RPMI8226 (cell line): ENCODE measurements at regions not wholly inside any gene's neighbourhood (a gene's known extent, or its start where the extent isn't known, plus 50 kb on each side); places are given as distances from the start of the nearest gene placed in this dataset.
A peak's percentile ranks its signal among the peaks of the same experiment; 100 is the strongest.

Experiments used
- DNase-seq: peaks from one replicate; pipeline ENCODE4 v3.0.0-alpha.2; 2015

DNA sequence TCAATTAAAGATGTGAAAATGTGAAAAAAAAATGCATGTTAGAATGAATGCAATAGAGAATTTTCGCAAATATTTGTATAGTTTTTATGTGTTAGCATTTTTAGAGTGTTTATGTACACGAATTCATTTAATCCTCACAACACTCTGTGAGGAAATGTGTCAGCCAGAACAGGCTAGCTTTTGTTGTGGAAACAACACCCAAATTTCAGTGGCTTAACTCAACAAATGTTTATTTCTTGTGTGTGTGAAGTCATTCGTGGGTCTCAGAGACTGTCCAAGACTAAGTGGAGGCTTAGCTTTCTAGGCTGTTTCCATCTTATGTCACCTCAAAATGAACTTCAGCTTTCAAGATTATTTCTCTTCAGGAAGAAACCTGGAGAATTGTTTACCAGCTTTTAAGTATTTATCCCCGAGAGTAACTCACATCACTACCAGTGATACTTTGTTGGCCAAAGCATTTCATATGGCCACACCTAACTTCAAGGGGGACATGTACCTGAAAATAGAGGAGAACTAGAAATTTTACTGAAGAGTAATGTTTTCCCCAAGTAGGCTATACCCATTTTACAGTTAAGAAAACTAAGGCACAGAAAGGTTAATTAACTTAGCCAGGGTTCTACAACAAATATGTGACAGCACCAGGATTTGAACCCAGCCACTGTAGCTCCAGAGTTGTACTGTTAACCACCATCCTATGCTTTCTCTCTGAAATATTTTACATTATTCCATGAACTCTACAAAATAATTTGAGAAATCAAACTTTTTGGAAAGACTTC is 306.1 kb downstream of the QKI start:
- DNase-seq = no peak

DNA sequence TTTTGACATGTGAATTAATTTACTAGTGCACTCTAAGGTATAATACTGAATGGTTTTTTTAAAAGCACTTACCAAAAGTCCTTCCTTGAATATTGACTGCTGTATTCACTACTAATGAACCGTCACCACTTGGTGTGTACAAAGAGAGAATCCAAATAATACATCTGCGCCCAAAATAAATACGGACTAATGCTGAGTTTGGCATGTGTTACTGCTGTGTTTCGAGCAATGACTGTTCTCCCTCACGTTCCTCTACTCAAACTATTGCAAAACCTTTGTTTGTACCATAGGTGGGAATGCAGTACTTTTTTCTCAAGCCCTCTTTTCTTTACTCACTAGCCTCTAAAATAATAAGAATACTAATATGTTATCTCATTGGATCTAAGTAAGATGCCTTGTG is 305.5 kb downstream of the QKI start:
- DNase-seq = no peak

DNA sequence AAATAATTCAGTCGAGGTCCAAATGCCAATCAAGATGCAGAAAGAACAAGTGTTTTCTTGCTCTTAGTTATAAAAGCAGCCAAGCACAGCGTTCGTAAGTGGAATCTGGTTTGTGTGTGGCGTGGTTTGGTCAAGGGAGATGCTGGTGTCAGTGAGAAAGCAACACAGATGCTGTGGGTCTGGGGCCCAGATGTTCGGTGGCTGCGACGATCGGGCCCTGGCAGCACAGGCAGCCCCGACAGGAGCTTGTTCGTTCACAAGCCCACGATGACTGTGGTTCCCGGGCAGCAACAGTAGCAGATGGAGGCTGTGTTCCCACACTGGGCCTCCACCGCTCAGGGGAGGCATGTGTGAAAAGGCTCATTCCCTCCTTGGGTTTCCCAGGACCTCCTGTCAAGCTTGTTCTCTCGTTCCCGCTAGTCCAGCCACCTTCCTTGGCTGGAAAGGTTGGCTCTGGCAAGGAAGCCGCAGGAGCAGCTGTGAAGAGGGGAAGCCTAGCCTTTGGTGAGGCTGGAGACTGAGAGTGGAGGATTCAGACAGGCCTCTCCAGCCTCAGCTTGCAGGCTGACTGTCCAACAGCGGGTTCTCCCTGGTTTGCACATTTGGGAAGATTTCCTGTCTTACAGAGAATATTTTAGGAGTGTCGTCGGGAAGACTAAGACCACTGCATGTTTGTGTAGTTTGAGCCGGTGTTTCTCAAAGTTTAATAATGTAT is 304.7 kb downstream of the QKI start:
- DNase-seq = no peak

DNA sequence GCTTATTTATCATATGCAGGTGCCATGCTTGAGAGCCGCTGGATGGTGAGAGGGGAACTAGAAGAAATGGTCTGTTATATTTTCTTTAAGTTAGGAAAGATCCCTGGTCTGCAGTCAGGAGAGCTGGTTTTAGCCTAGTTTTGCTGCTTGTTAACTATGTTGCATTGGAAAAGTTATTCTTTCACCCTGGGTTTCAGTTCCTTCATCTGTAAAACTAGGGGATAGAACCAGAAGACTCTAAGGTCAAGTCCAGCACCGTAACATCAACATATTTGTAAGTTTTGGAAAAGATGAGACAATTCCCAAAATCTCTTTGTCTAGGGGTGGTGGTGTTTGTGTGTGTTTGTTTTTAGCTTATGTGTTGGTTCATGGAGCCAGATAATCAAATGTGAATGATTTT is 304.0 kb downstream of the QKI start:
- no peak for DNase-seq

DNA sequence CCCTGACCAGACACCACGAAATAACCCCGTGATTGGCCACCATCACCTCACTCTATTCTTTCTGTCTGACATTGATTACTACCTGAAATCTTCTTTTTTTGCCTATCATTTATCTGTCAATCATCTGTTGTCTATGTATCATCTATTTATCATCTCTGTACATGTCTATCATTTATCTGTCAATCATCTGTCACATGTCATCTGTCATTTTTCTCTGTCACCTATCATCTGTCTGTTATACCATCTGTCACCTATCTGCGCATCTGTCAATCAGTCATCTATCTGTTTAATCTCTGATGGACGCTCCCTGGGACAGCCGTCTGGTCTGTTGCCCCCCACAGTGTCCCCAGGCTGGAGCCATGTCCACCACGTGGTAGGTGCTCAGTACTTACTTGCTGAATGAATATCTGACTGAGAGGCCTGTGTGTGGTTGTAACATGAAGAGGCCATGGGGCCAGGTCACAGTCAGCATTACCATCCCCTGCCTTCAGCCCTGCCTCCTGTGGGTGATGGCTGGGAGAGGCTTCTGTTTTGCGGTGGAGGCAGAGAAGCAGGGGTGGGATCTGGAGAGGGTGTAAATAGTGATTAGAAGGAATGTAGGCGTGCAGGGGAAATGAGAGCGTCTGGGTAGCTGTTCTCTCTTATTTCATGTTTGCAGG is 302.7 kb downstream of the QKI start:
- DNase-seq = no peak

DNA sequence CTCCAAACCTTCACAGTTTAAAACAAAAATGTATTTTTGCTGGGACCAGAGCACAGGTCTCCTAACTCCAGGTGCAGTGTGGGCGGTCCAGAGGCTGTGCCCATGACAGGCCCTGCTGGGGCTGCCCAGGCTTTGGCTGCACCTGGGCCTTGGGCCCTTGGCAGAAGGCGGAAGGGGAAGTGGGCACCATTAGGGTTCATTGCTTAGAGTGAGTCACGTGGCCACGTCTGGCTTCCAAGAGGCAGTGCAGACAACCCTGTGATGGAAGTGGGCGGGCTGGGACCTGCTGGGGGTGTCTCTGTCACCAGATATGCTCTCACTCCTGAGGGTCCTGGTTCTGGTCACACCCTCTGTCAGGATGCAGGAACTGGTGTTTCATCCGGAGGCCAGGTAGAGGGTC is 302.2 kb downstream of the QKI start:
- DNase-seq = peak; percentile 74

DNA sequence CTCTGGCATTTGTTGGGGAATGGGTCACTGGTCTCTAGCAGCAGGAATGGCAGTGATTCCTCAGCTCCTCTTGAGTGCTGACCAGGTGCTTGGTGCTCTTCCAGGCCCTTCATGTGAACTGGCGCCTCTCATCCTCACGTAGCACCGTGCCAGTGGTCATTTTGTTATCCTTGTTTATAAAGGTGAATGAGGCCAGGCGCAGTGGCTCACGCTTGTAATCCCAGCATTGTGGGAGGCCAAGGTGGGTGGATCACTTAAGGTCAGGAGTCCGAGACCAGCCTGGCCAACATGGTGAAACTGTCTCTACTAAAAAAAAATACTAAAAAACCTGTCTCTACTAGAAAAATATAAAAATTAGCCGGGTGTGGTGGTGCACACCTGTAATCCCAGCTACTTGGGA is 301.3 kb downstream of the QKI start:
- no peak for DNase-seq

DNA sequence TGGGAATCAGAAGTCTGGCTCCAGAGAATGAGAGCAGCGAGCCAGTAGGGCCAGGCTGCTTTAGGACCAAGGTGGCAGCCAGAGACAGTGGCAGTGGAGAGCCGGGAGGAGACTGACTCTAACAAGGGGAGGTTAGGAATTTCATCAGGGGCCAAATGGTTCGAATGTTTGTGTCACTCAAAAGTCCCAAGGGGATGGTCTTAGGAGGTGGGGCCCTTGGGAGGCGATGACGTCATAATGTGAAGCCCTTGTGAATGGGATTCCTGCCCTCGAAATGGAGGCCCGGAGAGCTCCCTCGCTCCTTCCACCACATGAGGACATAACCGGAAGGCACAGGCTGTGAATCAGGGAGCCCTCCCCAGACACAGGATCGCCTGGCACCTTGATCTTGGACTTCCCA is 299.7 kb downstream of the QKI start:
- DNase-seq = no peak

DNA sequence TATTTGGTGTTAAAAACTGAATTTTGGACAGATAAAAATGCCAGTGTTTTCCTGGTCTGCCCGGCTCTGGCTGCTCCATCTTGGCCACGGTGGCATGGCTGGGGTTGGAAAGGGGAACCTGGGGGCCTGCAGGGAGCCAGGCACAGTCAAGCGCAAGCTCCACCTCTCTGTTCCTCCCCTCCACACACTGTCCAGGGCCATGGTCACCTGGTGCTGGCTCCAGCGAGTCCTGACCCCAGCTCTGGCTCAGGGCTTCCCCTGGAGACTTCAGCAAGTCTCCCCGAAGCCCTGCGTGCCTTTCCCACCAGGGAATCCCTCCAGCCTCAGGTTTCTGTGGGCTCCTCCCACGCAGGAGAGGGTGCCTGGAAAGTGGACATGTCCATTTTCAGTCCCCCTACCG is 298.5 kb downstream of the QKI start:
- DNase-seq = no peak

DNA sequence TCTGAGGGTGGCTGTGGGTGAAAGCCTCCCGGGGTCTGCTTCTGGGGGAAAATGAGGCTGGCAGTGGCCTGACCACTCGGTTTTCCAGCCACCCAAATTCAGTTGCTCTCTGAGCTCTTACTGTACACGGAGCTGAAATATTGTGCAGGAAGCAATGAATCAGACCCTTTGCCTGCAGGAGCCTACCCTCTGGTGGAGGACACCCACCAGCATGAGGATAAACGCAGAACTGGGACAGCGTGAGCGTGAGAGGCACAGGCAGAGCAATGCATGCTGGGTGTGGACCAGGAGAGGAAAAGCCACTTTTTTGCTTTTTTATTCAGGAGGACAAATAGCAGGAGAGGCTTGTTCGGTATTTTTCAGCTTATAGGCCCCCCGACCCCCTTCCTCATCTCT is 298.0 kb downstream of the QKI start:
- no peak for DNase-seq

DNA sequence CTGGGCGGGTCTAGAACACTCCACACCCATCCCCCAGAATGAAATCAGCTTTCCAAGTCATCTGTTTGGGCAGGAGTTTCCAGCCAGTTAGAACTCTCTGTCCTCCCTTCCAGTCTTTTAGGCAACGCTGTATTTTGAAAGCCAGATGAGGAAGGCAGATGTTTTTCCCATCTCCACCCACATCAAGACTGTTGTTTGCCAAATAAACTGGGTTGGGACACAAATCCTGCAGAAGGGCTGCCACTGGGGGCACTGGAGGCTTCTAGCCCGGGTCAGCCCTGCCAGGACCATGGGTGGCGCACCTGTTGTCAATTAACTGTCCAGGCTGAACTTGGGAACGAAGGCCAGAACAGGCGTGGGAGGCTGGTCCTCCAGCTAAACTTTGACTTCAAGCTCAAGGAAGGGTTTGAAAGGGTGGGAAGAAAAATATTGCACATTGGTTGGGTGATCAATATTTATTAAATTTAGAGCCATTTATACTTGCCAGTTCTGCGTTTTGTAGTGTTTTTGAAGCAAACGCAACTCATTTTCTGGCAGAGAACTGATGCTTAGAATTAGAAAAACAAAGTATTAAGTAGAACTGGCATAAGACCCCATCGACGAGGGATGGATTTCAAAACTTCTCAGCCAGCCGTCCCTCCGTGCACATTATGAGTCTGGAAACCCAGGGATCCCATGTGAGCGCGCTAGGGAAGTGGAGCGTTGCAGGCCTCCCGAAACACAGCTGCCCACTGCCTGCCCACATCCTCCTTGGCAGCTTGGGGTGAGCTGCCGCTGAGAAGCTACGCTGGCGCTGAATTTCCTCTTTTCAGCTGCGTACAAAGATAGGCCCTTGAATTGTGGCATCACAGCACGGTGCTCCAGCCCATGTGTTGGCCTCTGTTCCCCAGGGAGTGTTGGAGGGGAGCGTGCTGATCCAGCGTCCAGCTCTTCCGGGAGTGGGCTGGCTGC is 297.4 kb downstream of the QKI start:
- DNase-seq = peak; percentile 56

DNA sequence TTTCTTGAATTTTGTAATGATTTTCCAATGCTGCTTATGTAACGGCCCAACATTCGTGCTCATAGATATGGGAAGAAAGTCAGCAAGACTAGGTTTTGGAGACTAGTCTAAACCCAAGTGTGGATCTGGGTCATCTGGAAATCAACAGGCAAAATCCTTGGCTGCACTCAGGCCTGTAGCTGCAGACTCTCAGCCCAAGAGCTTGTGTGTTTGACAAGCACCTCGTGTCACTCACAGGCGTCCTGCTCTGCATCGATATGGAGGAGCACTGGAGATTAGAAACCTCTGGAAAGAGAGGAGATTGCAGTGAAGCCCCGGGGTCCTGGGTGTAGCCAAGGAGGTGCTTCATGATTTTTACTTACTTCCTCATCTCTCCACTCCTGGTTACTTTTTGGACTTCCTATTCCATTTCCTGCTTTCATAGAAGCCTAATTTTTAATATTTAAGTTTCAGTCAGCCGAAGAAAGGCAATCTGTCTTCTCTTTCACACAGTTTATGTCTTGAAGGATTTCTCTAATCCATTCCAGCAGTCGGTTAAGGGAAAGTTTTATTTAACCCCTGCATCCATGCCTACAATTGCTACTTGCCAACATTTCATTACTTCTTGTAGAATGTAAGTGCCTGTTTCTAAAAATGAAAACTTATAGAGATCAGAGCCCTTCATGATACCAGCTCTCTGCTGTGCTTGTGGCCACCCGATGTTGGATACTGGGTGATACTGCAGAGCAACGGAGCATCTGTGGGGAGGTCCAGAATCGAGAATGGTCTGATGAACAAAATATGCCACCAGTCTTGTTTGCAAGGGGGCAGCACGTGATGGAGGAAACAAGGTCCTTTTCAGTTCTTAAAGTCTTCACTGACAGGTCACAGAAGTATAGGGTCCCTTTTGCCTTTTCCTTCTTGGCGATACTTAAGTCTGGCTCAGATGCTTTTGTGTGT is 296.3 kb downstream of the QKI start:
- no peak for DNase-seq

DNA sequence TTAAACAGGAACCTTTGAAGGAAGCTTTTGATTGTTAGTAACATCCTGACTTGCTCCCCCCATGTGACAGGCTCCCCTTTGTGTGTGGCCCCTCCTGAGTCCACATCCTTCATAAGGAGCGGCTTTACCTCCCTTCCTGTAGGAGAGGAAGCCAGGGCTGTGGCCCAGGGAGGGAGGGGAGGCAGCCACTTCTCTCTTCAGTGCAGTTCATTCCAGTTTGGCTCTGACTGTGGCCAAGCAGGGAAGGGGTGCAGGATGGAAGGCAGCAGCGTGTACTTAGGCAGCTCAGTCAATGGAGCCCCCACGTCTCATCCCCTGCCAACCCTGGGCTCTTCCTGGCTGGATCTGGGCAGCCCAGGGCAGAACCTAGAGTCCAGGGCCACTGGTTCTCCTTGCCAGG is 295.2 kb downstream of the QKI start:
- DNase-seq = no peak

DNA sequence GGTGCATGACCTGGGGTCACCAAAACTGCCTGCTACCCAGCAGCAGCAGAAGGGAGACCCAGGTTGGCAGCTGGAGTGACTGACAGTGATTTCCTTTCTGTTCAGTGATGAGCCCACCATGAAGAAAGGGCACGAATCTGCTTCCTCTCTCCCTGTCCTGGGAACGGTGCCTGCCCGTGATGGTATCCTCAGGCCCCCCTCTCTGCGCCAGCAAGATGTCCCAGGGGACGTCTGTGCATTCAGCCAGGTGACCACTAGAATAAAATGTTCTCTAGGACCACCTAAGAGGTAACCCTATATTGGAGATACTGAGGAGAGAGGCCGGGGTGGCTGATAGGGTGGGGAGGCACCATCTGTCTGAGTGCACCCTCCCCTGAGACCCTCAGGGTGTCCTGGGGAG is 294.7 kb downstream of the QKI start:
- no peak for DNase-seq

DNA sequence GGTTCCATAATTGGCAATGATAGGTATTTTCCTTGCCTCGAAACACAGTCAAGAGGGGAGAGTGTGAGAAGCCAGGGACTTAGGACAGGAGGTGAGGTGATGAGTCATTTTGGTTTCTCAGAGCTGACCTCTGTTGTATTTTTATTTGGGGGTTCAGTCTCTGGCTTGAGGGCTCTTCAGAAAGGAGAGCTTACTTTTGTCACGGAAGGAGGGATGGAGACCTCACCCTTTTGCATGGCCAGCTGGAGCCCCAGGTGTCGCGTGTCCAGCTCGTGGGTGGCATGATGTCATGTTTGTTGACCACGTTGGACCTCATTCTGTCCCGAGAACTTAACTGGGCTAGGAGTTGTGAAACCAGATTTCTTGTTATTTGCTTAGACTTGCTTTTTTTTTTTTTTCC is 293.9 kb downstream of the QKI start:
- DNase-seq = no peak

DNA sequence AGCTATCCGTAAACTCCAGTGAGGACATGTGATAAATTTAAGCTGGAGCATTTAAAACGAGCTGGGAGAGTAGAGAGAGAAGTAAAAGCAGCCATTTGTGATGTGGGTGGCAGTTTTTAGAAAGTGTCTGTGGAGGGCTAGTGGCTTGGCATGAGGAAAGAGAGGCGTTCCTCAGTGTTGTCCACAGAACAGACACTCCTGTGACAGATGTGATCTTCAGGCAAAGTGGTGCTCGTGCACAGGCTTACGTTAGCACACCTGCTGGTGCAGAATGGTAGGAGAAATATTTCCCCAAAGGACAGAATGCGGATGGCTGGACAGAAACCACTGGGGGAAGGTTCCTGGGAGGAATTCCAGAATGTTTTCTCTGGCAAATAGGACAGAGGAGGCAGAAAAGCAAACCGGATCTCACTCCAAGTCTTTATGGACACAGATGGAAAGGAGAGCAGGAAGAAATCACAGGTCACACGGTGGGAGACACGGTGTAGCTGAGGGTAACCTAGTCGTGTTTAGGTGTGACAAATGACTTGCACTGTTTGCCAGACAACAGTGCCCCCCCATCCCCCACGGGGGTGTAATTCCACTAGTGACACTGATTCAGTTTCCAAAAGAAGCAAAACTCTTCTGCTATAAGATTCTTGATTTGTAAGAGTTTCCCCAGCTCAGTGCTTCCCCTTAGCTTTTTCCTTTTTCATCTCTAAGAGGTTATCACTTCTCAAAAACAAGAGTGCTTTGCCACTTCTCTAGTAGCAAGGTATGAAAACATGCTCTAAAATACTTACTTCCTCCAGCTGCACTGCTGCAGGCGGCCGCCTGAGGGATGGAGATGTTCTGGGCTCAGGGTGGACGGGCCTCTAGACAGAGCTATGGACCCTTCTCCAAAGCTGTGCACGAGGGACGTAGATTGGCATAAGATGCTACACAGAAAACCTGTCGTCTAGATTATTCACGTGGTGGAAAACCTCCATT is 293.2 kb downstream of the QKI start:
- peak; percentile 45 for DNase-seq

DNA sequence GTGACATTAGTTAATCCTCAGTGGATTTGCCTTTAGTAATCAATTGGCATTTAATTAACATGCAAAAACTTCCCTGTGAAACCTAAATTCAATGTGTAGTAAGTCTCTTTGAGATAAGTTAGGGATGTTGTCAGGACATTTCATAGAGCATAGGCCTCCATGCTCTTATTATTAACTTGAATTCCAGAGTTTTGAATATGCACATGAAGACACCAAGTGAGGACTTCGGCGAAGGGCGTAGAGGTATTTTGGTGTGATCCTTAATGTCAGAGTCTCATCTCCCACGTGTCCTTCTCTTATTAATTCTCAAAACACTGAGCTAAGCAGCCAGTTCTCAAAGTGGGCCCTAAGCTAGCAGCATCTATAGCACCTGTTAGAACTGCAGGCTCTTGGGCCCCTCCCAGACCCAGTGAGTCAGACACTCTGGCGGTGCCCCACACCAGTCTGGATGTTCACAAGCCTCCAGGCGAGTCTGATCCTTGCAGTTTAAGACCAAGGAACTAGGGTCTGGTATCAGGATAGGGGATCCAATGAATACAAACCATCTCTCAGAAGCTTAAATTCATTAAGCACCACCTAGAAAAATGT is 292.1 kb downstream of the QKI start:
- peak; percentile 28 for DNase-seq

DNA sequence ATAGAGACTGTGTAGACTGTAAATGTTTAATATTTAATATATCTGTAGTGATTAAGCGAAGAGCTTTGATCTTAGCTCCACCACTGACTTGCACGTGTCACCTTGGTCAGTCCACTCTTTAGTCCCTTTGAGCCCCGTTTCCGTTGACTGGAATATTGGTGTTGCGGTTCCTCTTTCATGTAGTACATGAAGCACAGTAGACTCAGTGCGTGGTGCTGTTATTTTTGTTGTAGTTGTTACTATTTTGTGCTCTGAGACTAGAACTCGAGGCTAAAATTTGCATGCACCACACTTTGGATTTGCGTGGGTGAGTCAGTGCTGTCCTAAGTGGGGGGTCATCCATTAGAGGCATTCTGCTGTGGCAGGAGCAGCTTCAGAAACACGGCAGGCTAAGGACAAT is 291.4 kb downstream of the QKI start:
- DNase-seq = peak; percentile 45

DNA sequence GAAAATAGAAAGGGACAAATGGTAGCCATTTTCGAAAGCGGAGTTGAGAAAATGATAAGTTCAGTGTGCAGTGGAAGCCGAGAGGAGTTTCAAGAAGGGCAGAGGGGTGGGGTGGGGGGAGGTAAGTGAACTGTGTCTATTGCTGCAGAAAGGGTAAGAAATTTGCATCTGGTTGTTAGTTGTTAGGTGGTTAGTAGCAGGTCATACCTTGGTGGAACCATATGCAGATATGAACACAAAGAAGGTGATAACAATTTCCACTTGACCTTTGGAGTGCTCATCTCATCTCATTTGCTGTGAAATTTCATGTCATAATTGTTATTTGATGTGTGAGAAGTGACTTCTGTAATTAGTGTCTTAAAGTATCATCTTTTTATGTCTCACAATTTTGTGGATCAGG is 288.2 kb downstream of the QKI start:
- DNase-seq = no peak

DNA sequence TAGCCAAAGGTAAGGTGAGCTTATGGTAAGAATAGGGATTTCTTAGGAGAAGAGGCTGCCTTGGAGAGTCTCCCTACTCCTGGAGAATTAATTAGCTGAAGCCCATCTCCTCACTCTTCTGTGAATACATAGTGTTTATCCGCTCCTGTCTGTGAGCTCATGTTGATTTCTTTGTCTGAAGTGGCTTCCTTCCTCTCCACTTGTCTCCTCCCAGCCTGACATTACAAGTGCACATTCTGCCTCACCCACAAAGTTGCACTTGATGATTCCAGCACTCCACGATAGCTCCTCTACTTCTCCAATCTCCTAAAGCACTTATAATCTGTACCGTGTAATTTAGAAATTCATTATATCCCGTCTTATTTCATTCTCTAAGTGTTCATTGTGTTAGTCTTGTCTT is 287.2 kb downstream of the QKI start:
- DNase-seq = no peak
